ENCODE measurements at regions not wholly inside any gene's neighbourhood (a gene's known extent, or its start where the extent isn't known, plus 50 kb on each side); places are given as distances from the start of the nearest gene placed in this dataset.

DNA sequence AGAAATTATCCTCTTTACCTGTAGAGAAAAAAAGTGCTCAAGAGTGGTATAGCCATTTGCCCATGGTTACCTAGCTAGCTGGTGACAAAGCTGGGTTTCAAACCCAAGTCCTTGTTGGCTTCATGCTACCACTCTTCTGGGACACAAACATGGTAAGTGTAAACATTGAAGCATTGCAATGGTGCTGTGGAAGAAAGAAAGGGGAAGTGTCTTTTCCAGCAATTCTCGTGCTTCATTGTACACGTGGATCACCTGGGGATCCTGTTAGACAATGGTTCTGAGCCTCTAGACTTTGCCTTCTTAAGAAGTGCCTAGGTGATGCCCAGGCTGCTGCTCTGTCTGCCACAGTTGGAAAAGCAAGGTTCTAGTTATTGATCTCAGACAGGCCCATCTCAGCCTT, 134.8 kb upstream of the CTNNB1 start:
- H3K4me1 ChIP-seq (ENCODE audit: control insufficient read depth, insufficient read depth, low read length), result no peaks in the 10 kb centered on the region
- no peak overlapping the region for H3K27ac ChIP-seq (ENCODE audit: low read depth, low read length)
- H3K4me3 ChIP-seq (ENCODE audit: low read depth, low read length), result no peak overlapping the region
- H3K36me3 ChIP-seq (ENCODE audit: control insufficient read depth, insufficient read depth, low read length), result no peaks in the 10 kb centered on the region
- H3K27me3 ChIP-seq (ENCODE audit: control insufficient read depth, insufficient read depth, low read length), result no peaks in the 10 kb centered on the region
- H3K9me3 ChIP-seq (ENCODE audit: control insufficient read depth, insufficient read depth, low read length), result no peaks in the 10 kb centered on the region
- H3K9ac ChIP-seq (ENCODE audit: low read depth, low read length), result no peak overlapping the region

DNA sequence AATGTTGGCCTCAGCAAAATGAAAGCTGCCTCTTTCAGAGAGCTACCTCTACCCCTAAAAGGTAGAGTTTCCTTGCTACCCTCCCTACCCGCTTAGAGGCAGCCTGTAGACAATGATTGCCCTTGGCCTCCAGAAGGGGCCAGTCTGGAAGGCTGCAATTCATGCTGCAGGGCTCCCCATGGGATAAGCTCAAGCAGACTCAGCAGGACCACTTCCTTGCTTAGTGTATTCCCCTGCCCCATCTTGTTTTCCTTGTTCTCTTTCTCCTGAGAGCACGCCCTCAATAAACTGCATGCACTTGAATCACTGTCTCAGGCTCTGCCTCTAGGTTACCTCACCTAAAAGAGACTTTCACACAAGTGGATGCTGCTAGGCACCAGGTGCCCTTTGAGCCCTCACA, 134.0 kb upstream of the CTNNB1 start:
- H3K4me3 ChIP-seq (ENCODE audit: low read depth, low read length), result no peak overlapping the region
- no peaks in the 10 kb centered on the region for H3K9me3 ChIP-seq (ENCODE audit: control insufficient read depth, insufficient read depth, low read length)
- H3K9ac ChIP-seq (ENCODE audit: low read depth, low read length), result no peak overlapping the region
- H3K36me3 ChIP-seq (ENCODE audit: control insufficient read depth, insufficient read depth, low read length), result no peaks in the 10 kb centered on the region
- no peaks in the 10 kb centered on the region for H3K4me1 ChIP-seq (ENCODE audit: control insufficient read depth, insufficient read depth, low read length)
- H3K27ac ChIP-seq (ENCODE audit: low read depth, low read length), result no peak overlapping the region
- no peaks in the 10 kb centered on the region for H3K27me3 ChIP-seq (ENCODE audit: control insufficient read depth, insufficient read depth, low read length)

DNA sequence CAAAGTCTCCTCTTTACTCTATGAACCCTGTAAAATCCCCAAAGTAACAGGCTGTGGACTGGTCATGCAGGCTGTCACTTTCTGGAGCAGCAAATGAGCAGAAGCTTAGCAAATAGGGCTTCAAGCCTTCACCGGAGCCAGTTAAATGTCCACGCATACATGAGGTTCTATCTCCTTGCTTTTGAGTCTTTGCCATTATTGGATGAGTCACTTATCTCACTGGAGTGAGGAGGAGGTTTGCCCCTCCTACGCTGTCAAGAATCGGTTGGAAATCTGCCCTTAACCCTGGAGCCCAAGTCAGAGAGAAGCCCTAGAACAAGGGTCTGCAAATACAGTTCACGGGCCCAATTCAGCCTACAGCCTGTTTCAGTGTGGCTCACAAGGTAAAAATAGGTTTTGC, 126.1 kb upstream of the CTNNB1 start:
- peaks cover 15% of the 10 kb centered on the region for H3K4me1 ChIP-seq (ENCODE audit: control insufficient read depth, insufficient read depth, low read length)
- no peak overlapping the region for H3K9ac ChIP-seq (ENCODE audit: low read depth, low read length)
- no peak overlapping the region for H3K27ac ChIP-seq (ENCODE audit: low read depth, low read length)
- no peaks in the 10 kb centered on the region for H3K9me3 ChIP-seq (ENCODE audit: control insufficient read depth, insufficient read depth, low read length)
- no peak overlapping the region for H3K4me3 ChIP-seq (ENCODE audit: low read depth, low read length)
- no peaks in the 10 kb centered on the region for H3K36me3 ChIP-seq (ENCODE audit: control insufficient read depth, insufficient read depth, low read length)
- no peaks in the 10 kb centered on the region for H3K27me3 ChIP-seq (ENCODE audit: control insufficient read depth, insufficient read depth, low read length)

- Histone ChIP-seq H3K27ac (ENCODE audit: low read depth, low read length) (no peak overlapping the region), H3K9ac (ENCODE audit: low read depth, low read length) (no peak overlapping the region), H3K4me1 (ENCODE audit: control insufficient read depth, insufficient read depth, low read length) (peaks cover 24% of the 10 kb centered on the region), H3K9me3 (ENCODE audit: control insufficient read depth, insufficient read depth, low read length) (no peaks in the 10 kb centered on the region), H3K36me3 (ENCODE audit: control insufficient read depth, insufficient read depth, low read length) (no peaks in the 10 kb centered on the region), H3K4me3 (ENCODE audit: low read depth, low read length) (no peak overlapping the region), H3K27me3 (ENCODE audit: control insufficient read depth, insufficient read depth, low read length) (no peaks in the 10 kb centered on the region)
Observed at GRCh38 chr3:41075975-41076374, 123.3 kb upstream of the CTNNB1 start.

- Histone ChIP-seq H3K9ac (ENCODE audit: low read depth, low read length) (no peak overlapping the region), H3K27ac (ENCODE audit: low read depth, low read length) (no peak overlapping the region), H3K4me3 (ENCODE audit: low read depth, low read length) (no peak overlapping the region), H3K4me1 (ENCODE audit: control insufficient read depth, insufficient read depth, low read length) (peaks cover 24% of the 10 kb centered on the region), H3K36me3 (ENCODE audit: control insufficient read depth, insufficient read depth, low read length) (no peaks in the 10 kb centered on the region), H3K27me3 (ENCODE audit: control insufficient read depth, insufficient read depth, low read length) (no peaks in the 10 kb centered on the region), H3K9me3 (ENCODE audit: control insufficient read depth, insufficient read depth, low read length) (no peaks in the 10 kb centered on the region)
Observed at GRCh38 chr3:41076399-41076798, 122.9 kb upstream of the CTNNB1 start.

DNA sequence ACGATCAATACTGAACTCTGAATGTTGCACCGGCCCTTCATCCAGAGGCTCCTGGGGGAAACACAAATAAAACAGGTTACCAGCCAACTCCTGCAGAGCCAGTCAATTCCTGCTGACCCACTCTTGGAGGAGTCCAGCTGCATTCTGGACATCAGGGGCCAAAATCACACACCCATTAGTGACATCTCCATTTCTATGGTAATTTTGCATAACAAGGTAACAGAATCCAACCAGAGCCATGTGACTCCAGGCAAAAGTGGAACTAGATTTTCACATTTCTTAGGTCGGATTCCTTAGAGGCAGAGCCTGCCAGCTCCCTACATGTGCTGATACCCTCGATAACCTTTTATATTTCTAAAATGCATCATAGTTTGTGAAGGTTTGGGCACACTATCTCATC, 119.2 kb upstream of the CTNNB1 start:
- Histone ChIP-seq H3K4me3 (ENCODE audit: low read depth, low read length) (no peak overlapping the region), H3K27me3 (ENCODE audit: control insufficient read depth, insufficient read depth, low read length) (no peaks in the 10 kb centered on the region), H3K9me3 (ENCODE audit: control insufficient read depth, insufficient read depth, low read length) (no peaks in the 10 kb centered on the region), H3K9ac (ENCODE audit: low read depth, low read length) (no peak overlapping the region), H3K27ac (ENCODE audit: low read depth, low read length) (no peak overlapping the region), H3K4me1 (ENCODE audit: control insufficient read depth, insufficient read depth, low read length) (peaks cover 21% of the 10 kb centered on the region), H3K36me3 (ENCODE audit: control insufficient read depth, insufficient read depth, low read length) (no peaks in the 10 kb centered on the region)

- H3K9ac ChIP-seq (ENCODE audit: low read depth, low read length), result no peak overlapping the region
- H3K36me3 ChIP-seq (ENCODE audit: control insufficient read depth, insufficient read depth, low read length), result no peaks in the 10 kb centered on the region
- H3K4me3 ChIP-seq (ENCODE audit: low read depth, low read length), result no peak overlapping the region
- no peaks in the 10 kb centered on the region for H3K4me1 ChIP-seq (ENCODE audit: control insufficient read depth, insufficient read depth, low read length)
- H3K9me3 ChIP-seq (ENCODE audit: control insufficient read depth, insufficient read depth, low read length), result no peaks in the 10 kb centered on the region
- H3K27ac ChIP-seq (ENCODE audit: low read depth, low read length), result no peak overlapping the region
- no peaks in the 10 kb centered on the region for H3K27me3 ChIP-seq (ENCODE audit: control insufficient read depth, insufficient read depth, low read length)
Observed at GRCh38 chr3:41088882-41089281, 110.4 kb upstream of the CTNNB1 start.

DNA sequence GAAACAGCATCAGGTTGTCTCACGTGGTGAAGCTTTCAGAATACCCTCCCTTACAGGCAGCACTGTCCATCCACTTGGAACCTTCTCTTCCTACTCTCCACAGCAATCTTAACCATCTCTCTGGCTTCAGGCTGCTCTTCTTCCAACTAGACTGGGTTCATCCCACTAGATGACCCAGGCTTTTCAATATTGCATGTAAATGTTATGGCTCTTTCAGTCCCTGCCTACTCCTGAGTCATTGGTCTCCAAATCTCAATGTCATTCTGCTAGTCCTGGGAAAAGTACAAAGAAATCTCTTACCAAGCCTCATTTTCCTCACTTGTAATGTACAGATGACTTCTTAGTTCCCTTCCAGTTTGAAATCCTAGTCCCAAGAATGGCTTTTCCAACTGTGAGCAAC, 109.7 kb upstream of the CTNNB1 start:
- Histone ChIP-seq H3K9ac (ENCODE audit: low read depth, low read length) (no peak overlapping the region), H3K27ac (ENCODE audit: low read depth, low read length) (no peak overlapping the region), H3K4me1 (ENCODE audit: control insufficient read depth, insufficient read depth, low read length) (no peaks in the 10 kb centered on the region), H3K4me3 (ENCODE audit: low read depth, low read length) (no peak overlapping the region), H3K36me3 (ENCODE audit: control insufficient read depth, insufficient read depth, low read length) (no peaks in the 10 kb centered on the region), H3K27me3 (ENCODE audit: control insufficient read depth, insufficient read depth, low read length) (no peaks in the 10 kb centered on the region), H3K9me3 (ENCODE audit: control insufficient read depth, insufficient read depth, low read length) (no peaks in the 10 kb centered on the region)

GRCh38 chr3:41092844-41093243, 106.5 kb upstream of the CTNNB1 start:
- Histone ChIP-seq H3K9me3 (ENCODE audit: control insufficient read depth, insufficient read depth, low read length) (no peaks in the 10 kb centered on the region), H3K9ac (ENCODE audit: low read depth, low read length) (no peak overlapping the region), H3K27me3 (ENCODE audit: control insufficient read depth, insufficient read depth, low read length) (no peaks in the 10 kb centered on the region), H3K4me3 (ENCODE audit: low read depth, low read length) (no peak overlapping the region), H3K36me3 (ENCODE audit: control insufficient read depth, insufficient read depth, low read length) (no peaks in the 10 kb centered on the region), H3K4me1 (ENCODE audit: control insufficient read depth, insufficient read depth, low read length) (no peaks in the 10 kb centered on the region), H3K27ac (ENCODE audit: low read depth, low read length) (no peak overlapping the region)

DNA sequence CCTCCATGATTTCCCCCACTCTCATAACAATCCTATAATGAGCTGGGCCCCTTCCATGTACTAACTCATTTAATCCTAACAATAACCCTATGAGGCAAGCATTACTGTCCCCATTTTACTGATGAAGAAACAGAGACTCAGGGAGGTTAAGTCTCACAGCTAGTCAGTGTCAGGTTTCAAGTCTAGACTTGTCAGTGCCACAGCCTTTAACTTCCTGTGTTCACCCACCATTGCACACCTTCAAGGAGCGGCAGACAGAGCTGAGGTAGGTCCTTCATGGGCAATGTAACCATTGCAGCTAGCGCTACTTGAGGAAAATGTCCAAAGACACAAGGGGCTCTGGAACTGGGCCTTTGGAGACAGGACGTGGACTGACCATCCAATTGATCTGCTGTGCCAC, 105.8 kb upstream of the CTNNB1 start:
- H3K27ac ChIP-seq (ENCODE audit: low read depth, low read length), result no peak overlapping the region

DNA sequence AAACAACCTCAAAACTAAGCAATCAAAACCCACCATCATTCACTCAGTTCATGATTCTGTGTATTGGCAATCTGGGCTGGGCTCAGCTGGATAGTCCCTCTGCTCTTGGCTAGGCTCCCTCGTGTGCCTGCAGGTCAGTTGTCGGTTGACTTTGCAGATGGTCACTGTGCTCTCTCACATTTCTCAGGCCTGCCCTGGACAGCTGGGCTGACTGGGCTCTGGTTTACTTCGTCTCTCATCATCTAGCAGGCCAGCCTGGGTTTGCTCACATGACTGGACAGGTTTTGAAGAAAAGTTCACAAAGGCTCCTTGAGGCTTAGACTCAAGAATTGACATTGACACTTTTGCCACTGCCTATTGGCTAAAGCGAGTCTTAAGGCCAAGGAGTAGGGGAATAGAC, 105.0 kb upstream of the CTNNB1 start:
- no peaks in the 10 kb centered on the region for H3K4me1 ChIP-seq (ENCODE audit: control insufficient read depth, insufficient read depth, low read length)
- no peak overlapping the region for H3K9ac ChIP-seq (ENCODE audit: low read depth, low read length)
- H3K9me3 ChIP-seq (ENCODE audit: control insufficient read depth, insufficient read depth, low read length), result no peaks in the 10 kb centered on the region
- no peak overlapping the region for H3K4me3 ChIP-seq (ENCODE audit: low read depth, low read length)
- H3K27ac ChIP-seq (ENCODE audit: low read depth, low read length), result no peak overlapping the region
- no peaks in the 10 kb centered on the region for H3K27me3 ChIP-seq (ENCODE audit: control insufficient read depth, insufficient read depth, low read length)
- no peaks in the 10 kb centered on the region for H3K36me3 ChIP-seq (ENCODE audit: control insufficient read depth, insufficient read depth, low read length)

More for the DNA sequence above, 105.8 kb upstream of the CTNNB1 start:
- H3K4me3 ChIP-seq (ENCODE audit: low read depth, low read length), result no peak overlapping the region
- H3K9ac ChIP-seq (ENCODE audit: low read depth, low read length), result no peak overlapping the region
- no peaks in the 10 kb centered on the region for H3K4me1 ChIP-seq (ENCODE audit: control insufficient read depth, insufficient read depth, low read length)
- H3K27me3 ChIP-seq (ENCODE audit: control insufficient read depth, insufficient read depth, low read length), result no peaks in the 10 kb centered on the region
- H3K9me3 ChIP-seq (ENCODE audit: control insufficient read depth, insufficient read depth, low read length), result no peaks in the 10 kb centered on the region
- no peaks in the 10 kb centered on the region for H3K36me3 ChIP-seq (ENCODE audit: control insufficient read depth, insufficient read depth, low read length)

- Histone ChIP-seq H3K36me3 (ENCODE audit: control insufficient read depth, insufficient read depth, low read length) (no peaks in the 10 kb centered on the region), H3K4me1 (ENCODE audit: control insufficient read depth, insufficient read depth, low read length) (peaks cover 4% of the 10 kb centered on the region; the same call in 1 of the 2 replicates), H3K9me3 (ENCODE audit: control insufficient read depth, insufficient read depth, low read length) (no peaks in the 10 kb centered on the region), H3K4me3 (ENCODE audit: low read depth, low read length) (no peak overlapping the region), H3K27me3 (ENCODE audit: control insufficient read depth, insufficient read depth, low read length) (no peaks in the 10 kb centered on the region), H3K9ac (ENCODE audit: low read depth, low read length) (no peak overlapping the region), H3K27ac (ENCODE audit: low read depth, low read length) (no peak overlapping the region)
Observed at GRCh38 chr3:41095702-41096101, 103.6 kb upstream of the CTNNB1 start.
